HG02938 (cell line): ENCODE measurements at regions not wholly inside any gene's neighbourhood (a gene's known extent, or its start where the extent isn't known, plus 50 kb on each side); places are given as distances from the start of the nearest gene placed in this dataset.

ENCODE experiments used
- ATAC-seq: cut with Tn5 transposase; IDR thresholded peaks from one replicate; pipeline ENCODE4 v1.9.1; 2021; ENCODE audit warnings: mild to moderate bottlenecking, moderate library complexity; ENCODE audit not compliant: unreplicated experiment

- ATAC-seq, result peak; percentile 47
These were observed 50.1 kb upstream of the KCNH7 start for GRCh38 chr2:162888652-162889051.
